Mucosa of rectum (tissue), 2 donors: ENCODE measurements at regions not wholly inside any gene's neighbourhood (a gene's known extent, or its start where the extent isn't known, plus 50 kb on each side); places are given as distances from the start of the nearest gene placed in this dataset.

Experiments used
- H3K27ac ChIP-seq, 2 donors: one replicate each; pipeline ENCODE4 v1.7.0; 2013; ENCODE audit warnings: inconsistent platforms in 2 of 2, low read depth in 2 of 2, low read length in 2 of 2
- H3K27me3 ChIP-seq, 2 donors: one replicate each; pipeline ENCODE4 v1.7.0; 2013; ENCODE audit warnings: low read length in 2 of 2; ENCODE audit not compliant: control insufficient read depth in 2 of 2, insufficient read depth in 2 of 2
- H3K36me3 ChIP-seq, 2 donors: one replicate each; pipeline ENCODE4 v1.7.0; 2013; ENCODE audit warnings: low read length in 2 of 2; ENCODE audit not compliant: control insufficient read depth in 2 of 2, insufficient read depth in 2 of 2
- H3K4me1 ChIP-seq, 2 donors: one replicate each; pipeline ENCODE4 v1.7.0; 2013; ENCODE audit warnings: low read length in 2 of 2, mild to moderate bottlenecking in 1 of 2; ENCODE audit not compliant: control insufficient read depth in 2 of 2, insufficient read depth in 2 of 2
- H3K4me3 ChIP-seq, 2 donors: one replicate each; pipeline ENCODE4 v1.7.0; 2013; ENCODE audit warnings: low read length in 2 of 2
- H3K9ac ChIP-seq, 2 donors: one replicate each; pipeline ENCODE4 v1.7.0; 2013; ENCODE audit warnings: low read length in 2 of 2, low read depth in 1 of 2, mild to moderate bottlenecking in 1 of 2
- H3K9me3 ChIP-seq, 2 donors: one replicate each; pipeline ENCODE4 v1.7.0; 2013; ENCODE audit warnings: low read length in 2 of 2; ENCODE audit not compliant: control insufficient read depth in 2 of 2
- donor health status: healthy.
- donor health status: Normal muscosa, but diverticular disease.

- Histone ChIP-seq H3K27me3 (no peaks in the 10 kb centered on the region), H3K36me3 (no peaks in the 10 kb centered on the region), H3K9me3 (no peaks in the 10 kb centered on the region), H3K4me1 (no peaks in the 10 kb centered on the region), H3K27ac (no peak overlapping the region), H3K9ac (no peak overlapping the region), H3K4me3 (no peak overlapping the region)
Measured at GRCh38 chr20:7765221-7765620, 175.0 kb downstream of the HAO1 start.

DNA sequence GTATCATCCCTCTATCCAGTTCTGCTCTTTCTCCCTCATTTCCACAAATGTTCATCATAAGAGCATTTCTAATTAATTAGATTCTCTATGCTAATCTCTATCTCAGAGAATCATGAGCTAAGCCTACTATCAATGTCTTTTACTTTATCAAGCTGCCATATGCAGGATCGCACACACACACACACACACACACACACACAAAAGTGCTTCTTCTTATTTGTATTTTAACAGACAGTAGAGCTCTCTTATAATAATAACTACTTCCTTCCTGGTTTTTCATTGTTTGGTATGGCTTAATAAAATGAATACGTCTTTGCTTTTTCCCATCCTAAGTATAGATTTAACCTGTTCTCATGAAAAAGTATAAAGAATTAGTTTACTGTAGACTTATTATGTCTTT, 170.2 kb downstream of the HAO1 start:
- H3K27ac ChIP-seq = no peak overlapping the region
- no peaks in the 10 kb centered on the region for H3K27me3 ChIP-seq
- no peaks in the 10 kb centered on the region for H3K9me3 ChIP-seq
- H3K9ac ChIP-seq = no peak overlapping the region
- no peak overlapping the region for H3K4me3 ChIP-seq
- H3K36me3 ChIP-seq = no peaks in the 10 kb centered on the region
- no peaks in the 10 kb centered on the region for H3K4me1 ChIP-seq

DNA sequence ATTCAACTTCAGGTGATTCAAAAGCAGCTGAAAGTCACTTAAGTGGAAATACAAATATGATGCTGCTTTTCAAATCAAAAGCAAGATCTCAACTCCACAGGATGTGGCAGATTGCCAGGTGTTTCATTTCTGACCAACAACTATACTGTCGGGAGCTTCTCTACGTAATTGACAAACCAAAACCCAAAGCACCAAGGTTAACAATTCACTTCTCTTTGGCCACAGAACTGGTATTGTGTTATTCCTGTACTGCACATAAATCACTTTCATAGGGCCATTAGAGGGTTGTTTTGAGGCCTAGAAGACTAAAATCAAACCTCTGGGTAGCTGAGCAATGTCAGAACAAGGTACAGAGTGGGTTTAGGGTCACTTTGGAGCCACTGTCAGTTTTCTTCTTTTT, 169.7 kb downstream of the HAO1 start:
- Histone ChIP-seq H3K36me3 (no peaks in the 10 kb centered on the region), H3K9ac (no peak overlapping the region), H3K9me3 (no peaks in the 10 kb centered on the region), H3K27me3 (no peaks in the 10 kb centered on the region), H3K4me1 (no peaks in the 10 kb centered on the region), H3K4me3 (no peak overlapping the region), H3K27ac (no peak overlapping the region)

DNA sequence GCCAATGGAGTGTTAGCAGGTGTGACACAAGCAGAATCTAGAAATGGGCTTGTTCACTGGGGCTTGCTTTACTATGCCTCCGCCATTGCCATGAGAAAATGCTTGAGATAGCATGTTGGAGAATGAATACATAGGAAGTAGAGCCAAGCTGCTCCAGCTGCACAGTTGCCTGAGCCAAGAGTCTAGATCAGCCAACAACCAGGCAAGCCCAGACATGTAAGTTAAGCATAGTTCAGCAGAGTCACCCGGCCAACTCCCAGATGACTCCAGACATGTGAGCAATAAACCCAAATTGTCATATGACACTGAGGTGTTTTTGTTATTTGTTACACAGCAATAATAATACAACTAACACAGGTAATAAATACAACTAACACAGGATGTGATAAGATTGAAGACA, 167.9 kb downstream of the HAO1 start:
- Histone ChIP-seq H3K9ac (no peak overlapping the region), H3K27me3 (no peaks in the 10 kb centered on the region), H3K9me3 (no peaks in the 10 kb centered on the region), H3K4me1 (no peaks in the 10 kb centered on the region), H3K27ac (no peak overlapping the region), H3K4me3 (no peak overlapping the region), H3K36me3 (no peaks in the 10 kb centered on the region)

DNA sequence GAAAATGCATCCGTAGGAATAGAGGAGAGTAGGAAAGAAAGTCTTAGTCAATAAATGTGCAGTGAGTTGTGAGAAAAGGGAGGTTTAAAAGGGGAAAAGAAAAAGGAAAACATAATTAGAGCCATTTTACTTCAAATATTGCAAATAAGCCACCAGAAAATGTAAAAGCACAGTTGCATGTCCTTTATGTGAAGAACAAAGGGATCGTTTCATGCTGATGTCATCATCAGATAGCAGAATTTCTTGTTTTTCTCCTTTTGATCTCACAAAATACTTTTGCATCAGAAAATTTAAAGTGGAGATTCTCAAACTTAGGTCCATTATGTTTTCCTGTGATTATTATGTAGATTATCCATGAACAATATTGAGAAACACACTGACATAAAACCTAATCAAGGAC, 166.7 kb downstream of the HAO1 start:
- no peaks in the 10 kb centered on the region for H3K27me3 ChIP-seq
- H3K36me3 ChIP-seq = no peaks in the 10 kb centered on the region
- no peaks in the 10 kb centered on the region for H3K9me3 ChIP-seq
- no peak overlapping the region for H3K4me3 ChIP-seq
- no peak overlapping the region for H3K9ac ChIP-seq
- no peaks in the 10 kb centered on the region for H3K4me1 ChIP-seq
- H3K27ac ChIP-seq = no peak overlapping the region

DNA sequence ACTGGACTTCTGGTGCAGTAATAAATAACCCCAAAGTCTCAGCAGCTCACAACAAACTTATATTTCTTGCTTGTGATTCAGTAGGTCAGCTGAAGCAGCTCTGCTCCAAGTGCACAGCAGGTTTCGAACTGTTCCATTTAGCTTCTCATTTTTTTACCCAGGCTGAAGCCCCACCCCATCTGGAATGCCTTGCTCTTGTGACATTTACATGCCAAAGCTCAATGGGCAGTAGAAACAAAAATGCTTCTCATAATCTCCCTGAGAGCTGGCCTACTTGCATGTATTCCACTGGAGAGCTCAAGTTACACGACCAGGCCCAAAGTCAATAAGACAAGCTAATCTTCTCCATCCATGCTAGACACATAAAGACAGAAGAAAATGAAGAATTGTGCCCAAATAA, 165.2 kb downstream of the HAO1 start:
- no peak overlapping the region for H3K9ac ChIP-seq
- no peak overlapping the region for H3K4me3 ChIP-seq
- no peaks in the 10 kb centered on the region for H3K4me1 ChIP-seq
- no peaks in the 10 kb centered on the region for H3K27me3 ChIP-seq
- no peaks in the 10 kb centered on the region for H3K36me3 ChIP-seq
- no peak overlapping the region for H3K27ac ChIP-seq
- H3K9me3 ChIP-seq = no peaks in the 10 kb centered on the region

DNA sequence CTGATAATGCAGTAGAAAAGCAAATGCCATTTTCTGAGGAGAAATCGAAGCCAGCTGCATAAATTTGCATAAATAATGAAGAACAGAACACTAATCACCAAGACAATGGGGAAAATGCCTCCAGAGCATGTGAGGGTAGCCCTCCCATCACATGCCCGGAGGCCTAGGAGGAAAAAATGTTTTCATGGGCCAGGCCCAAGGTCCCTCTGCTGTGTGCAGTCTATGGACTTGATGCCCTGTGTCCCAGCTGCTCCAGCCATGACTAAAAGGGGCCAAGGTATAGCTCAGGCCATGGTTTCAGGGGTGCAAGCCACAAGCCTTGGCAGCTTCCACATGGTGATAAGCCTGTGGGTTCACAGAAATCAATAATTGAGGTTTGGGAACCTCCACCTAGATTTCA, 164.1 kb downstream of the HAO1 start:
- no peaks in the 10 kb centered on the region for H3K9me3 ChIP-seq
- no peaks in the 10 kb centered on the region for H3K36me3 ChIP-seq
- H3K4me1 ChIP-seq = no peaks in the 10 kb centered on the region

GRCh38 chr20:7790189-7790588, 150.1 kb downstream of the HAO1 start:
- Histone ChIP-seq H3K36me3 (no peaks in the 10 kb centered on the region), H3K4me3 (no peak overlapping the region)

More for the DNA sequence above, 164.1 kb downstream of the HAO1 start:
- no peak overlapping the region for H3K27ac ChIP-seq
- no peak overlapping the region for H3K4me3 ChIP-seq
- no peak overlapping the region for H3K9ac ChIP-seq
- H3K27me3 ChIP-seq = no peaks in the 10 kb centered on the region

DNA sequence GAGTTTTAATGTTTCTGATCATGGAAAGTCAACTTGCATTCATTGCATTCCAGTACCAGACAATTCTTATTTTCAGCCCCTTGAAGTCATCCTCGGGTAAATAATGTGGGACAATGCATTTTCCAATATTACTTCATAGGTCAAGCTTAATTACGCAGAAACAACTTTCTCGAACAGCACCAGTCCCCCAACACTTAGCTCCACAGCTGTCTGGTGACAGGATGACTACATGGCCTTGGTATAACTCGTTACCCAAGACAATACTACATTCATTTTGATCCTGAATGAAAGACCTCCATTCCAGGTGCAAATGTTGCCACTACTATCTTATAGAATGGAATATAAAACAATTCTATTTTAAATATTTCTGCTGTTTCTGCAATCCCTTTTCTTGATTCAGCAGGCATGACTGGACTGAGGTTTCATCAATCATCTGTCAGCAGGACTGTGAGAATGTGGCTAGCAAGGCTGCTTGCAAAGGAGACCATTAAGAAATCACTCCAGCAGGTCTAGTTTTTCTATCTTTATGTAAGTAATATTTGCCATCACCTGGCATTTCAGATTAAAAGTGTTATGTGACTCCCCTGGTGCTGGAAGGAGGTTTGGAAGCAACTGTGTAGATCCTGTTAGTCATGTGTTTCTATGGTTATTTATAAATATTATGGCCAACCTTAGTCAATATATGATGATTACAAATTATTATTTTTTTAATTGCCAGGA, 147.9 kb downstream of the HAO1 start:
- H3K27ac ChIP-seq = no peak overlapping the region
- no peaks in the 10 kb centered on the region for H3K36me3 ChIP-seq
- no peak overlapping the region for H3K9ac ChIP-seq
- H3K9me3 ChIP-seq = no peaks in the 10 kb centered on the region
- H3K4me1 ChIP-seq = no peaks in the 10 kb centered on the region
- no peaks in the 10 kb centered on the region for H3K27me3 ChIP-seq
- no peak overlapping the region for H3K4me3 ChIP-seq

More at GRCh38 chr20:7790189-7790588, 150.1 kb downstream of the HAO1 start:
- Histone ChIP-seq H3K9ac (no peak overlapping the region), H3K27ac (no peak overlapping the region), H3K27me3 (no peaks in the 10 kb centered on the region), H3K4me1 (no peaks in the 10 kb centered on the region), H3K9me3 (no peaks in the 10 kb centered on the region)

- no peaks in the 10 kb centered on the region for H3K4me1 ChIP-seq
- H3K36me3 ChIP-seq = no peaks in the 10 kb centered on the region
- H3K4me3 ChIP-seq = no peak overlapping the region
- H3K27ac ChIP-seq = no peak overlapping the region
- no peaks in the 10 kb centered on the region for H3K9me3 ChIP-seq
- no peaks in the 10 kb centered on the region for H3K27me3 ChIP-seq
- H3K9ac ChIP-seq = no peak overlapping the region
Measured at GRCh38 chr20:7798176-7798575, 142.1 kb downstream of the HAO1 start.

GRCh38 chr20:7799862-7800261, 140.4 kb downstream of the HAO1 start:
- Histone ChIP-seq H3K27me3 (no peaks in the 10 kb centered on the region), H3K27ac (no peak overlapping the region), H3K9ac (no peak overlapping the region), H3K4me3 (no peak overlapping the region), H3K9me3 (no peaks in the 10 kb centered on the region), H3K4me1 (no peaks in the 10 kb centered on the region), H3K36me3 (no peaks in the 10 kb centered on the region)
